GF-D8 (cell line): ENCODE measurements at regions not wholly inside any gene's neighbourhood (a gene's known extent, or its start where the extent isn't known, plus 50 kb on each side); places are given as distances from the start of the nearest gene placed in this dataset.
"Not testable (repeated sequence)": the region's sequence is repeated elsewhere in the genome, so short reads cannot be mapped to it uniquely, and the experiment has no call there.

Source experiments
- DNase-seq: peaks from one replicate; lab custom pipeline; 2025; lab: John Stamatoyannopoulos, UW

GRCh38 chr1:222066539-222066938 lies 324.6 kb upstream of the DUSP10 start:
- no peak for DNase-seq

GRCh38 chr1:222065234-222065633 lies 323.3 kb upstream of the DUSP10 start:
- no peak for DNase-seq

- DNase-seq, result no peak
Observed at GRCh38 chr1:222064388-222065211, 322.7 kb upstream of the DUSP10 start.

- DNase-seq, result no peak
Observed at GRCh38 chr1:222062640-222063039, 320.8 kb upstream of the DUSP10 start.

GRCh38 chr1:222061711-222062359 lies 319.9 kb upstream of the DUSP10 start:
- no peak for DNase-seq

GRCh38 chr1:222060210-222060916 lies 318.5 kb upstream of the DUSP10 start:
- DNase-seq, result no peak

GRCh38 chr1:222058249-222058648 lies 316.4 kb upstream of the DUSP10 start:
- no peak for DNase-seq

- DNase-seq, result no peak
Observed at GRCh38 chr1:222057162-222057561, 315.3 kb upstream of the DUSP10 start.

GRCh38 chr1:222054416-222054815 lies 312.5 kb upstream of the DUSP10 start:
- no peak for DNase-seq

- DNase-seq, result no peak
Observed at GRCh38 chr1:222053790-222054294, 312.0 kb upstream of the DUSP10 start.

- DNase-seq, result not testable (repeated sequence)
Observed at GRCh38 chr1:222051311-222051710, 309.4 kb upstream of the DUSP10 start.

- not testable (repeated sequence) for DNase-seq
Observed at GRCh38 chr1:222049661-222050060, 307.8 kb upstream of the DUSP10 start.

GRCh38 chr1:222049176-222049575 lies 307.3 kb upstream of the DUSP10 start:
- no peak for DNase-seq

GRCh38 chr1:222048094-222048595 lies 306.3 kb upstream of the DUSP10 start:
- DNase-seq, result no peak

GRCh38 chr1:222047366-222047765 lies 305.5 kb upstream of the DUSP10 start:
- DNase-seq, result no peak

- DNase-seq, result no peak
Observed at GRCh38 chr1:222046684-222047263, 304.9 kb upstream of the DUSP10 start.

GRCh38 chr1:222045786-222046185 lies 303.9 kb upstream of the DUSP10 start:
- no peak for DNase-seq

GRCh38 chr1:222045236-222045635 lies 303.3 kb upstream of the DUSP10 start:
- no peak for DNase-seq

GRCh38 chr1:222043444-222044292 lies 301.8 kb upstream of the DUSP10 start:
- no peak for DNase-seq

GRCh38 chr1:222042120-222042519 lies 300.2 kb upstream of the DUSP10 start:
- no peak for DNase-seq

GRCh38 chr1:222040955-222041354 lies 299.1 kb upstream of the DUSP10 start:
- DNase-seq, result no peak
